ENCODE measurements at regions not wholly inside any gene's neighbourhood (a gene's known extent, or its start where the extent isn't known, plus 50 kb on each side); places are given as distances from the start of the nearest gene placed in this dataset.

- Histone ChIP-seq H3K18ac (ENCODE audit: low read length) (no peak overlapping the region), H3K23ac (ENCODE audit: low read length) (no peak overlapping the region), H4K91ac (ENCODE audit: low read depth, low read length) (no peak overlapping the region), H3K4ac (ENCODE audit: low read depth, low read length) (no peak overlapping the region), H2AK5ac (ENCODE audit: low read length) (no peak overlapping the region), H3K27me3 (ENCODE audit: insufficient read depth, low read length) (no peaks in the 10 kb centered on the region), H3K79me1 (ENCODE audit: low read length) (no peaks in the 10 kb centered on the region), H2AFZ (ENCODE audit: insufficient read depth, low read length, poor library complexity) (no peak overlapping the region), H2BK5ac (ENCODE audit: low read depth, low read length, poor library complexity) (no peak overlapping the region), H3K79me2 (ENCODE audit: control insufficient read depth, insufficient read depth, low read length, poor library complexity) (no peaks in the 10 kb centered on the region), H3K4me1 (ENCODE audit: control insufficient read depth in 1 of 2, insufficient read depth in 2 of 2, low read length in 2 of 2) (no peaks in the 10 kb centered on the region), H3K4me3 (ENCODE audit: low read depth, low read length) (no peak overlapping the region), H2BK12ac (ENCODE audit: low read length) (no peak overlapping the region), H3K36me3 (ENCODE audit: control insufficient read depth in 1 of 2, insufficient read depth in 2 of 2, low read length in 2 of 2) (no peaks in the 10 kb centered on the region), H4K8ac (ENCODE audit: low read depth, low read length) (no peak overlapping the region), H3K14ac (ENCODE audit: low read length) (no peak overlapping the region), H3K4me2 (ENCODE audit: low read length) (no peak overlapping the region), H2BK120ac (ENCODE audit: insufficient read depth, low read length, poor library complexity) (no peak overlapping the region), H3K9me3 (ENCODE audit: insufficient read depth, low read depth, low read length) (no peaks in the 10 kb centered on the region), H4K12ac (ENCODE audit: low read depth, low read length) (no peak overlapping the region), H3K9ac (ENCODE audit: low read length) (no peak overlapping the region), H3K27ac (ENCODE audit: low read depth, low read length) (no peak overlapping the region)
- no peak for DNase-seq
- WGBS (ENCODE audit: extremely low coverage, insufficient coverage, insufficient read length), result no CpG with 5 or more reads among the region's 1 CpG
Measured at GRCh38 chr14:42617005-42617404, 1010.3 kb downstream of the LRFN5 start.

- H3K27ac ChIP-seq (ENCODE audit: low read depth, low read length), result no peak overlapping the region
- no peaks in the 10 kb centered on the region for H3K4me1 ChIP-seq (ENCODE audit: control insufficient read depth in 1 of 2, insufficient read depth in 2 of 2, low read length in 2 of 2)
- no peak overlapping the region for H4K91ac ChIP-seq (ENCODE audit: low read depth, low read length)
- H3K4me3 ChIP-seq (ENCODE audit: low read depth, low read length), result no peak overlapping the region
- H3K14ac ChIP-seq (ENCODE audit: low read length), result no peak overlapping the region
- no peaks in the 10 kb centered on the region for H3K79me2 ChIP-seq (ENCODE audit: control insufficient read depth, insufficient read depth, low read length, poor library complexity)
- H2BK5ac ChIP-seq (ENCODE audit: low read depth, low read length, poor library complexity), result no peak overlapping the region
- no peak overlapping the region for H2AK5ac ChIP-seq (ENCODE audit: low read length)
- no peak overlapping the region for H4K12ac ChIP-seq (ENCODE audit: low read depth, low read length)
- H3K27me3 ChIP-seq (ENCODE audit: insufficient read depth, low read length), result no peaks in the 10 kb centered on the region
- no peak overlapping the region for H3K4me2 ChIP-seq (ENCODE audit: low read length)
- no peaks in the 10 kb centered on the region for H3K36me3 ChIP-seq (ENCODE audit: control insufficient read depth in 1 of 2, insufficient read depth in 2 of 2, low read length in 2 of 2)
- no peak for DNase-seq
- no peaks in the 10 kb centered on the region for H3K9me3 ChIP-seq (ENCODE audit: insufficient read depth, low read depth, low read length)
- no peak overlapping the region for H2AFZ ChIP-seq (ENCODE audit: insufficient read depth, low read length, poor library complexity)
- WGBS (ENCODE audit: extremely low coverage, insufficient coverage, insufficient read length), result no CpG with 5 or more reads among the region's 3 CpGs
- no peak overlapping the region for H3K23ac ChIP-seq (ENCODE audit: low read length)
- no peak overlapping the region for H2BK120ac ChIP-seq (ENCODE audit: insufficient read depth, low read length, poor library complexity)
- no peak overlapping the region for H3K4ac ChIP-seq (ENCODE audit: low read depth, low read length)
- no peak overlapping the region for H4K8ac ChIP-seq (ENCODE audit: low read depth, low read length)
- H3K18ac ChIP-seq (ENCODE audit: low read length), result no peak overlapping the region
- H3K79me1 ChIP-seq (ENCODE audit: low read length), result no peaks in the 10 kb centered on the region
- H3K9ac ChIP-seq (ENCODE audit: low read length), result no peak overlapping the region
- H2BK12ac ChIP-seq (ENCODE audit: low read length), result no peak overlapping the region
Measured at GRCh38 chr14:42606839-42607238, 1000.2 kb downstream of the LRFN5 start.

GRCh38 chr14:42602336-42602845 is 995.7 kb downstream of the LRFN5 start:
- no CpG with 5 or more reads among the region's 1 CpG for WGBS (ENCODE audit: extremely low coverage, insufficient coverage, insufficient read length)

GRCh38 chr14:42572032-42572431 is 965.4 kb downstream of the LRFN5 start:
- H3K4me1 ChIP-seq (ENCODE audit: control insufficient read depth in 1 of 2, insufficient read depth in 2 of 2, low read length in 2 of 2), result no peaks in the 10 kb centered on the region
- no peak overlapping the region for H3K4me2 ChIP-seq (ENCODE audit: low read length)
- H2BK12ac ChIP-seq (ENCODE audit: low read length), result no peak overlapping the region
- H3K9me3 ChIP-seq (ENCODE audit: insufficient read depth, low read depth, low read length), result peaks cover 7% of the 10 kb centered on the region
- H3K36me3 ChIP-seq (ENCODE audit: control insufficient read depth in 1 of 2, insufficient read depth in 2 of 2, low read length in 2 of 2), result no peaks in the 10 kb centered on the region
- H3K79me1 ChIP-seq (ENCODE audit: low read length), result no peaks in the 10 kb centered on the region
- no peak overlapping the region for H3K23ac ChIP-seq (ENCODE audit: low read length)
- WGBS (ENCODE audit: extremely low coverage, insufficient coverage, insufficient read length), result no CpG with 5 or more reads among the region's 2 CpGs
- H2BK5ac ChIP-seq (ENCODE audit: low read depth, low read length, poor library complexity), result no peak overlapping the region
- no peak overlapping the region for H2BK120ac ChIP-seq (ENCODE audit: insufficient read depth, low read length, poor library complexity)
- H3K4ac ChIP-seq (ENCODE audit: low read depth, low read length), result no peak overlapping the region
- no peak overlapping the region for H2AFZ ChIP-seq (ENCODE audit: insufficient read depth, low read length, poor library complexity)
- no peak for DNase-seq
- H2AK5ac ChIP-seq (ENCODE audit: low read length), result no peak overlapping the region
- no peak overlapping the region for H4K8ac ChIP-seq (ENCODE audit: low read depth, low read length)
- H3K14ac ChIP-seq (ENCODE audit: low read length), result no peak overlapping the region
- no peaks in the 10 kb centered on the region for H3K27me3 ChIP-seq (ENCODE audit: insufficient read depth, low read length)
- no peak overlapping the region for H4K12ac ChIP-seq (ENCODE audit: low read depth, low read length)
- no peak overlapping the region for H3K9ac ChIP-seq (ENCODE audit: low read length)
- no peak overlapping the region for H3K27ac ChIP-seq (ENCODE audit: low read depth, low read length)
- H3K18ac ChIP-seq (ENCODE audit: low read length), result no peak overlapping the region
- no peak overlapping the region for H3K4me3 ChIP-seq (ENCODE audit: low read depth, low read length)
- H3K79me2 ChIP-seq (ENCODE audit: control insufficient read depth, insufficient read depth, low read length, poor library complexity), result no peaks in the 10 kb centered on the region
- H4K91ac ChIP-seq (ENCODE audit: low read depth, low read length), result no peak overlapping the region

More at GRCh38 chr14:42602336-42602845, 995.7 kb downstream of the LRFN5 start:
- no peaks in the 10 kb centered on the region for H3K4me1 ChIP-seq (ENCODE audit: control insufficient read depth in 1 of 2, insufficient read depth in 2 of 2, low read length in 2 of 2)
- DNase-seq, result no peak
- H3K36me3 ChIP-seq (ENCODE audit: control insufficient read depth in 1 of 2, insufficient read depth in 2 of 2, low read length in 2 of 2), result no peaks in the 10 kb centered on the region
- no peak overlapping the region for H3K4ac ChIP-seq (ENCODE audit: low read depth, low read length)
- no peak overlapping the region for H2AFZ ChIP-seq (ENCODE audit: insufficient read depth, low read length, poor library complexity)
- no peak overlapping the region for H2BK5ac ChIP-seq (ENCODE audit: low read depth, low read length, poor library complexity)
- no peak overlapping the region for H4K12ac ChIP-seq (ENCODE audit: low read depth, low read length)
- no peak overlapping the region for H3K14ac ChIP-seq (ENCODE audit: low read length)
- H3K79me1 ChIP-seq (ENCODE audit: low read length), result no peaks in the 10 kb centered on the region
- H3K27ac ChIP-seq (ENCODE audit: low read depth, low read length), result no peak overlapping the region
- H3K79me2 ChIP-seq (ENCODE audit: control insufficient read depth, insufficient read depth, low read length, poor library complexity), result no peaks in the 10 kb centered on the region
- H3K9ac ChIP-seq (ENCODE audit: low read length), result no peak overlapping the region
- H3K4me2 ChIP-seq (ENCODE audit: low read length), result no peak overlapping the region
- no peak overlapping the region for H3K4me3 ChIP-seq (ENCODE audit: low read depth, low read length)
- no peak overlapping the region for H3K23ac ChIP-seq (ENCODE audit: low read length)
- no peaks in the 10 kb centered on the region for H3K9me3 ChIP-seq (ENCODE audit: insufficient read depth, low read depth, low read length)
- no peak overlapping the region for H3K18ac ChIP-seq (ENCODE audit: low read length)
- H4K8ac ChIP-seq (ENCODE audit: low read depth, low read length), result no peak overlapping the region
- no peak overlapping the region for H2AK5ac ChIP-seq (ENCODE audit: low read length)
- H2BK120ac ChIP-seq (ENCODE audit: insufficient read depth, low read length, poor library complexity), result no peak overlapping the region
- no peak overlapping the region for H4K91ac ChIP-seq (ENCODE audit: low read depth, low read length)
- no peaks in the 10 kb centered on the region for H3K27me3 ChIP-seq (ENCODE audit: insufficient read depth, low read length)
- no peak overlapping the region for H2BK12ac ChIP-seq (ENCODE audit: low read length)
